A172 (cell line): ENCODE measurements at regions not wholly inside any gene's neighbourhood (a gene's known extent, or its start where the extent isn't known, plus 50 kb on each side); places are given as distances from the start of the nearest gene placed in this dataset.

Experiments used
- DNase-seq: peaks from one replicate; pipeline ENCODE4 v3.0.0-alpha.2; 2015; ENCODE audit warnings: low spot score

DNA sequence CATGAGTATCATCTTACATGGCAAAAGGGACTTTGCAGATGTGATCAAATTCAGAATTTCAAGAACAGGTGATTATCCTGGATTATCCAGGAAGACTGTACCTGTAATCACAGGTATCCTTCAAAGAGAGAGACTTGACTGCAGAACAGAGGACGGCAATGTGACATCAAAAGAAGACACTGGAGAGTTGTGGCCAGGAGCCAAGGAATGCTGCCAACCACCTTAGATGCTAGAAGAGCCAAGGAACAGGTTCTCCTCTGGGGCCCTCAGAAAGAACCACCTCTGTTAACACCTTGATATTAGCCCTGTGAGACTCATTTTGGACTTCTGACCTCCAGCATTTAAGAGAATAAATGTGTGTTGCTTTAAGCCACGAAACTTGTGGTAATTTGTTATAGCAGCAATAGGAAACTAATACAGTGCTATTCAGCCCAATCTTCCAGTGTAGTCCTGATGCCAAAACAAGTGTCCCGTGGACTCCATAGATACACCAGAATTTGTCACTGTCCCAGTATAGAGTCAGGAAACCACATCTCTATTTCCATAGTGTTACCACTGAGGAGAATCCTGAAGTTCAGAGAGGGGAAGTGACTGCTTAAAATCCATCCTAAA is 330.6 kb upstream of the TLE3 start:
- DNase-seq = no peak

DNA sequence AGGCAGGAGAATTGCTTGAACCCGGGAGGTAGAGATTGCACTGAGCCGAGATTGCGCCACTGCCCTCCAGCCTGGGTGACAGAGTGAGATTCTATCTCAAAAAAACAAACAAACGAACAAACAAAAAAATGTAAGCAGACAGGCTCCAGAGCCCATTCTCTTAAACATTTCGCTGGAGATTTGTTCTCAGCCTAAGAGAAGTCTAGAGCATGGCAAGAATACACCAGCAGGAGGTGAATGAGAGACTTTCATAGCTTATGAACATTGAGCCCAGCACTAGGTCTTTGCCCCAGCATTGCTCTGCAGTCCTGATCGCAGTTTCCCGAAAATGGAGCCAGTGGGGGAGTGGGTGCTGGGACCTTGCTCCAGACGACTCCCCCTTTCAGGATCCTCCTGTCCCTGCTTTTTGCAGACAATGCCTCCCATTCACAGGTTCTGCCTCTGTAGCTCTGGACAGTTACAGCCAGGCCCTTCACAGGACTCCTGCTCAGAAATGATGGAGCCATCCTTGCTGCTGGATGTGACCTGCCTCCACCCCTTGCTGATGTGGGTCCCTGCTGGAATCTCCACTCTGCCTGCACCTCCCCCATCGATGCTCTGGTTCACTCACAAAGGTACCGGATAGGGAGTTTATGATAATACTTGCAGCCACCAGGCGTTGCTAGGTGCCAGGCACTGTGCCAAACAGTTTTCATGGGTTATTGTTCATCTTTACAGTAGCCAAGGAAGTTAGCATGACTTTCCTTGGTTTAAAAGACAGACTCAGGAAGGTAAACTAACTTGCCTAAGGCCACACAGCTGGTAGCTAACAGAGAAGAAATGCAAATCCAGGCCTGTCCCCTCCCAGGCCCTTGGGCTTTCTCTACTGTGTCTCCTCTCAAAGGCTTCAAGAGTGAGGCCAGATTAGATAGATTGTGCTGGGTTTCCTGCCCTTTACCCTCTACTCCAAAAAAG is 329.7 kb upstream of the TLE3 start:
- DNase-seq = no peak

DNA sequence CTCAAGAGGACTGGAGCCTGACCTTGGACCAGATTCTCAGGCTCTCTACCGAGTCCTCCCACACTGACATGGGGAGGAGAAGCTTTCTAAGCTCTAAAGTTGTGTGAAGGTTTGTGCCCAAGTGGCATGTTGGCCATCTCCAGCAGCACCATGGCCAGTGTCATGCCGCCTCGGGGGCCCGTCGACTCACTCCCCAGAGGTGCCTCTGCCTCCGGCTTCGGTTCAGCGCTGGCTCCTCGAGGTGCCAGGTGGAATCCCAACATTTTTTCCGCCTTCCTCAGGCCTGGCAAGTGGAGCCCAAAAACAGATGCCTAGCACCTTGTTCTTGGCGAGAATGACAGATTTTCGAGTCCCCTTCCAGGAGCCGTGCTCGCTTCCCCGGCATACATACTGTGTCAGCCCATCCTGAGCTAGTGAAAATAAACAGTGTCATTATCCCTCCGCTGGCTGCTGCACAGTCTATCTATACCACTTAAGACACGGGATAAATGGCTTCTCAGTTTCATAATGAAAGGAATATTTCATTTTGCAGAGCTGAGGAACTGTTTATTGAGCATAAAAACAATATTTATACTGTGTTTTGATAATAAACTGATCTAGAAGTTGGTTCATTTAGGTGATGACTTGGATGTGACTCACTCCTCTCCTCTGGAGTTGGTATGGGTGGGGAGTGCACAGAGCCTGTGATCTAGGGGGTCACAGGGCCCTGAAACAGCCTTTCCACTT is 328.5 kb upstream of the TLE3 start:
- DNase-seq = peak; percentile 28

DNA sequence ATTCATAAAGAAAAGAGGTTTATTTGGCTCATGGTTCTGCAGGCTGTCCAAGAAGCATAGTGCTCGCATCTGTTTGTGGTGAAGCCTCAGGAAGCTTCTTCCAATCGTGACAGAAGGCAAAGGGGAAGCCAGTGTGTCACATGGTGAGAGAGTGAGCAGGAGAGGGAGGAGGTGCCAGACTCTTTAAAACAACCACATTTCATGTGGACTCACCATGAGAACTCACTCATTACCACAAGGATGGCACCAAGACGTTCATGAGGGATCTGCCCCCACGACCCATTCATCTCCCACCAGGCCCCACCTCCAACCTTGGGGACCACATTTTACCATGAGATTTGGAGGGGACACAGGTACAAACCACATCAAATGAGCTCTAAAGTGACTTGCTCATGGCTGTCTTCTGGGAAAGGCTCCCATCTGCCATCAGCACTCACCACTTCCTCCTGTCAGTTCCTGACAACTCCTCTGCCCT is 327.3 kb upstream of the TLE3 start:
- DNase-seq = no peak

DNA sequence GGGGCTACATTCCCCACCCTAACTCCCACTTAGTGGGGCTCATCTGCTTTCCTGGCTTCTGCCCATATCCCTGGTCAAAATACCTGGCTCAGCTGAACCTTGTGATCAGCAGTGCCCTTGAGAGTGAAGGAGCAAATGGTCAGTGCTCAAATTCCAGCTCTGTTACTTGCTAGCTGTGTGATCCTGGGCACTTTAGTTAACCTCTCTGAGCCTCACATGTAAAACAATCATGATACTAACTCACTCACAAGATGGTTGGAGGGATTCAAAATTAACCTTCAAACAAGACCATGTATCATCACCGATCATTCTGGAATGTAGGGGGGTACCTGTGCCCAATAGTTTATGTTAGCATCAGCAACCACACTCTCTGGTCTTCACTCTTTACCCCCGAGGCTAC is 325.6 kb upstream of the TLE3 start:
- no peak for DNase-seq

DNA sequence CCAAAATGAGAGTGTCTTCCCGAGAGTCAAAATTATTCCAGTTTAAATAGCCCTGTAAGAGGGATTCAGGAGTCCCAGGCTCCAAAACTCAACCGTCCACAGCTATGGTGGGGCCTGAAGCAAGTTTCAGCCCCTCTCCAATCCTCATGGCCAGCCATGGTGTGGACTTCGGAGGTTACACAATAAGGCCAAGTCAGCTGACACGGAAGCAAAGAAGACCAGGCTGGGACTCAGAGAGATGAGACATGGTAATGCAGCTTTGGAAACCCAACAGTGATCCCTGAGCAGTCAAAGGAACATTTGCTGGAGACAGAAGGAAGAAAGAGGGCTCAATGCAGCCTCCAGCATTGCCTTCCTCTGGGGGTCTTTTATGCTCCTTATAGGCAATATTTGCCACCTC is 324.6 kb upstream of the TLE3 start:
- no peak for DNase-seq

DNA sequence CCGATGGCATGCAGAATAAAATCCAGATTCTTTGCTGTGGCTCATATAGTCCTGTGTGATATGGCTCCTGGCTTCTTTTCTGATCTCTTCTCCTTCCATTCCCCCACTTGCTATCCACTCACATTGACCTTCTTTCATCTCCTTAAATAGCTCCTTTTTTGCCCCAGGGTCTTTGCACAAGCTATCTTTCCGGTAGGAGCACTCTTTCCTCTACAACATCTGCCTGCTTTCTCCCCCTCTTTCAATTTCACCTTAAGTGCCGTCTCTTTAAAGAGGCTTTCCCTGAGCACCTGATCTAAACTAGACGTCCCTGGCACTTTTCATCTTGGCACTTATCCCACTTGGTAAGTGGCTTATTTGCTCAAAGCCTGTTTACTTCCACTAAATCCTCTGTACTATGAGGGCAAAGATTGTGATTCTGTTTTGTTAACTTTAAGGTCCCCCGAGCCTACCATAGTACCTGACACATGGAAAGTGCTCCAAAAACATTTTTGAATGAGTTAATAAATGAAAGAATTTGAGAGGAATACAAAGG is 323.3 kb upstream of the TLE3 start:
- no peak for DNase-seq

DNA sequence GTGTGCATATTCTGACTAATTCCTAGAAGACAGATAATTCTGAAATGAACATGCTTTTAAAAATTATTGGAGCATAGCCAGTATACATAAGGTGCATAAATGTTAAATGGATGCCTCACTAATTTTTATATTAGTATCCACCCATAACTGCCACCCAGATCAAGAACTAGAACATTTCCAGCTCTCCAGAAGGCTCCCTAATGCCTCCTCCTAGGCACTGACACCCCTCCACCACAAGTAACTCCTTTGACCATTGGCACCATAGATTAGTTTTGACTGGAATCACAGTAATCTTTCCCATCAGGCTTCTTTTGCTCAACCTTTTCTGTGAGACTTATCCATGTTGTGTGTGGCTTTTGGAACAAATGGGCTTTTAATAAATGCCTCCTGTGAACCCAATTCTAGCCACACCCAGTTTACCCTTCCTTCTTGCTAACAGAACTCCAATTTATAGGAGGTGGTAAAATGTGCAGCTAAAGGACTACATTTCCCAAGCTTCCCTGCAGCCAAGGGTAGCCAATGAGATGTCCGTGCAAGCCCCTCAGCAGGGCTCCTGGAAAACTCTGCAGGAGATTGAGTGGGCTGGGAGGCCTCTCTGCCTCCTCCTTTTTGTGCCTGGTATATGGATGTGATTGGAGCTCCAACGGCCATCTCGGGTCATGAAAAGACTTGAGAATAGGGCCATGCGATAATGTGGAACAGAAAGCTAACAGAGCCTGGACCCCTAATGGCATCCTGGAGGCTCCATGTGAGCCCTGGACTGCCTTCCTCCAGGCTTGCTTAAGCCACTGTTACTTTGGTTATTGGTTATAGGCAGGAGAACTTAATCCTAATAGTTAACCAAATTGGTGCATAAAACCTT is 322.6 kb upstream of the TLE3 start:
- DNase-seq = no peak

DNA sequence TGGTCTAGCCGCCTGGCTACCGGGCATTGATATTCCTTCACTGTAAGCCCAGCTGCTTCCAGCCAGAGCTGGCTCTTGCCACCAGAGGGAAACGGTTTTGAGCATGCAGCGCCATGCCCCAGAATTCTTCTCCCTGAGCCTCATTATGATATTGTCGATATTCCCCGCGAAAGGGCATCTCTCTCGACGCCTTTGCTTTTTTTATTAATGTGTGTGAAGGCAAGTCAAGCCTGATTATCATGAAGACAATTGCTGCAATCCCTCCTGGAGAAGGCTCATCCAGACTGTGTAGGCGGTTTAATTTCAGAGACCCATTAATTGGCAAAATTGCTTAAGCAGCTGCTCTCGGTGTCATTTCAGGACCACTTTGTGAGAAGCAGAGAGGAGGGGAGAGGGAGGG is 321.2 kb upstream of the TLE3 start:
- no peak for DNase-seq

DNA sequence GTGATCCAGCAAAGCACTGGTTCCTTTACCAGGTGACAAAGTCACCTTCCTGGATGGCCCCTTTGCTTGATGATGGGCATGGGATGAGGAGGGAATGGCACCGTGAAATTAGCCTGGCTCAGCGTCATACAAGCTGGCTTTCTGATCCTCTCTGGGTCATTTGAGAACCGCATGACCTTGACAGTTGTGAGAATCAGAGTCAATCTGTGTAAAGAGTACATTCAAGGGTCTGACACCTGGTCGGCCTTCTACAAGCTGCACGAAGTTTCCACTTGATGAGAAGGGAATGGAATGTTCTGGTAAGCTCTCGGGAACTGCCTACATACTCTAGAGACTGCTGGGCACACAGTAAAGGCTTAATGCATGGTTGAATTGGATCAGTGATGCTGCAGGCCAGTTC is 319.8 kb upstream of the TLE3 start:
- no peak for DNase-seq

DNA sequence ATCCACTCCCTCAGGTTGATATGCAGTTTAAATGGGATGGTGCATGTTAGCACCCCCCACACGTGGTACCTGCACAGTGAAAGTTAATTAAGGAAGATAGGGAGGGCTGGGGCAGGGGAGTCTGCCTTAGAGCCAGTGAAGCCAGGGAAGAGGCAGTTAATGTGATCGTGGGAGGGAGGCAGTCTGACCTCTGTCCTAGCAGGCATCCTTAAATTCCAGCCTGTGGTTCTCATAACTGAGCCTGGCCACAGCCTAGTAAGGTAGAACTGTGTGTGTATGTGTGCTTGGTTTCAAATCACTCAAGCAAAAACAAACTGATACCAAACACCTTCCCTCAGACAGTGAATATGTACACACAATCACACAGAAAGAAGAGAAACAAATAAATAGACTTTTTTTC is 319.1 kb upstream of the TLE3 start:
- no peak for DNase-seq

DNA sequence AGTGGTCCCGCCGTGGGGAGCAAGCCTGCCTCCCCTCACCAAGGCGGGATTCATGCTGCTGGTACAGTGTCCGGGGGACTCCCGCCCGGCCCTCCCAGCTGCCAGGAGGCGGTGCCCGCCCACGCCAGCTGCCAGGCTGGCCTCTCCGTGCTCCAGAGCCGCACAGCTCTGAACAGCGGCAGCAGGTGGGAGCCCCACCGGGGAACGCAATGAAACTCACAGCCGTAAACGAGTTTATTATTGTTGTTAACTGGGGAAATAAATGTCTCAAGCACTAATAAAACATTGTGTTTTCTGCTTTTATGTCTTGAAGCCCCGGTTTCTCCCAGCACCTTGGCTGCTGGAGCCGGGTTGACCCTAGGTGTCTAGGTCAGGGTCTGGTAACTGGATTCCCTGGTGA is 317.7 kb upstream of the TLE3 start:
- no peak for DNase-seq

DNA sequence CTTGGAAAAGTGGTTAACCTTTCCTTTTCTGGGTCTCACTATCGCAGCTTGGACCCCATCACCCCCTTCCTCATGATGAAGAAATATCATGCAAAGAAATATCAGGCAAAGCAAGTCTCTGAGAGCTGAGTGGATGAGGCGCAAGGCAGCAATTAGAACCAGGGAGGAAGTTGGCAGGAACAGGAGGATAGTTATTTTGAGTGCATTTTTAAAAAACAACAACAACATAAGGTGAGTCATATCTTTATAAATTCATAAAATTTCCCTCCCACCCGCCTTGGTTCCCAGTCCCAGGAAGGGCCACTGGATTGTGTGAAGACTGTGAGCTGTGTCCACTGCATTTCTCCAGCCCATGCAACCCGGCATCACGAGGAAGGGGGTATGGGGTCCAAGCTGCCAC is 316.9 kb upstream of the TLE3 start:
- no peak for DNase-seq

DNA sequence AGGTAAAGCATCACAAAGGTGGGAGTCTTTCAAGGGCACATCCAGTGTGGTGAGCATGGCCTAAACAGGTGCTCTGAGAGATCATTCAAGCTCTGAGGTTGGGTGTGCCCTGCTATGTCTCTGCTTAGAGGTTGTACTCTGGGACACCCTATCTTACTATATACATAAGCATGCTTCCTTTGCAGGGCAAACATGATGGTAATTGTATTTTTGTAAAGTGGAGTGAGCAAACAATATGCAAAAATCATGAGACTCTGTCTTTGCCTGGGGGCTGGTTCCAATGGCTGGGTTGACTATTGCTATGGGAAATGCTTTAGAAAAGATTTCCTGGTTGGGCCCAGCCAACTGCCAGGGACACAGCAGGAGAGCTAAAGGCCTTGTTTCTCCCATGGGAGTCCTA is 315.1 kb upstream of the TLE3 start:
- DNase-seq = no peak

DNA sequence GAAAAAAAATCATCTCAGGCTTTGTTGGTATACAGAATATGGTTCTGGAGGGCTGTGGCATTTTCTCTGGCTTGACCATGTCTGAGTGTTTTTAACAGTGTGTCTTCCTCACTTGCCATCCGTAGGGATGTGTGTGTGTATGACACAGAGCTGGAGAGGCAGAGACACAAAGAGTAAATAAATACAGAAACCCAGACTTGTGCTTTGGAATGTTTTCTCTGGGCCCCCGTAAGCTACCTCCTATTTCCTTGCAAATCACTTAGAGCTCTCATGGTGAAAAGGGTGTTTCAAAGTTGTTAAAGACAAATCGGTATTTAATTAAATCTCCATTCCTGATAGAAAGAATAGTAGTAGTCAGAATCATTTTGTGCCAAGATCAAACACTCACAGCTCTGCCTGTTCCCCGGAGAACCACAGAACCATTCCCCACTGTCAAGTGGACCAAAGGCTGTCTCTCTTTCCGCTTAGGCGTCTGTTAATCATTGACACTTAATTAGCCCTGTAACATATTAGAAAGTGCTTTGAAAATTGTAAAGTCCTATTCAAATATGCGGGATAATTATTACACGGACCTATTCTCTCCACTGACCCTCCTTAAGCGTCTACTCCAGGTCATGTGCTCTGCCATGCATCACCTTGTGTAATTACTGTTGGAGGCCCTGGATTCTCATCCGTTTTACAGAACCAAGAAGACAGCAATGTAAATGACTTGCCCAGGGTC is 313.6 kb upstream of the TLE3 start:
- no peak for DNase-seq

DNA sequence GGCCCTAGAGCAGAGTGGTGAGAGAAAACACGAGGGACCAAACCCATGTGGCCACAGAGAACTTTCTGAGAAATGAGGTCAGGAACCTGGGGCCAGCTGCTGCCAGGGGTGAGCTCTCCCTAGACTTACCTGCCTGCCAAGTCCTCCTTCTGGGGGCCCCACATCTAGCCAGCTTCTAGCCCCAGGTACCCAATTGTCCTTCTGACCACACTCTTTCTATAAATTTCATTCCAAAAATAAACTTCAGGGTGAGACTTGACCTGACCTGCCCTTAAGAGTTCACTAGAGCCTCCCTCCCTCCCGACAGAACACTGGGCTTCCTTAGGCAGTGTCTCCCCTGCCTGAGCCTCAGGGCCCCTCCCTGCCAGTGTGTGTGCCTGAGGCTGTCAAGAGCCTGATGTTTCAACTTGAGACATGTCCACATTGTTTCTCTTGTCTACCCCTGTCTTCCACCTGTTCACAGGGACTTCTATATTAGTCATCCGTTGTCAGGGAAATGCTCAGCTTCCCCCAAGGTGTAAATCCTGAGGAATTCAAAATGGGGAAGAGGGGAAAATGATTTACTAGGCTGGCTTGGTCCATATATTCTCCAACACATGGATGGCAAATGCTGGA is 312.8 kb upstream of the TLE3 start:
- DNase-seq = no peak

DNA sequence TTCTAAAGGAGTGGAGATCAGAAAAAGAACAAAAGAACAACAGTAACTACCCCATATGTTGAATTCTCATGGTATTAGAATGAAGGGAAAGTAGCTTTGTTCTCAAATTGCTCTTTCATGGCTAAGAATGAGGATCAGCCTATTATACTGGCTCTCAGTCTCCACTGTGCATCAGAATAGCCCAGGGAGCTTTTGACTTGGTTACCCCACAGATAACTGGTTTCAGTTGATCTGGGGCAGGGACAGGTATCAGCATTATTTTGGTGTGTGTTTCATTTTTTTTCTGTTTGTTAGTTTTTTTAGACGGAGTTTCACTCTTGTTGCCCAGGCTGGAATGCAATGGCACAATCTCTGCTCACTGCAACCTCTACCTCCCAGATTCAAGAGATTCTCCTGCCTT is 311.7 kb upstream of the TLE3 start:
- no peak for DNase-seq

DNA sequence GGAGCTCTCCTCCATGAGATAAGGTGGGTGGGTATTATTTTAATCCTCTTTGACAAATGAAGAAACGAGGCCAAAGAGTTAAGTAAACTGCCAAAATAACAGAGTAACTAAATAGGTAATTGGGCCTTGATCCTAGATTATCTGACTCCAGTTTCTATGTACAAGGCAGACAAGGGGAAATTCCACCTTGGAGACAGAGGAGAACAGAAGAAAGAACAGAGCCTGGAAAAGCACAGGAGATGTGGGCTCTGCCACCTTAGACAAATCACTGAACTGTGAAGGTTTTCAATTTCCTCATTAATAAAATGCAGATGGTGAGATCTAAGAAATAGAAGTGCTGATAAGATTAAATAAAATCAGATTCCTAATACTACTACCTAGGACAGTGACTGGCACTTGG is 310.2 kb upstream of the TLE3 start:
- no peak for DNase-seq

DNA sequence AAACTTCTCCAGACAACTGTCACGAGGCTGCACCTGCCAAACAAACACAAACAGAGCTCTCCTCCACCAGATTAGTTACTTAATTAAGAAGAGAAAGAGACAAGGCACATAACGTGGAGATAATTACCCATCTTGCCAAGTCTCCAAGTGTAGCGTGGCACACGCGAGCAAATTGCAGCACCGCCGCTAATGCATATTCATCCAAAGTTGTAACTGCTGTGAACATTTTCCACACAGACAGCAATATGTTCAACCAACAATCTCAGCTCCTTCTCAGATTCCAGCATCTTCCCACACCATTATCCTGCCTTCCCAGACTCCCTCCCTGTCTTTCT is 309.6 kb upstream of the TLE3 start:
- no peak for DNase-seq

DNA sequence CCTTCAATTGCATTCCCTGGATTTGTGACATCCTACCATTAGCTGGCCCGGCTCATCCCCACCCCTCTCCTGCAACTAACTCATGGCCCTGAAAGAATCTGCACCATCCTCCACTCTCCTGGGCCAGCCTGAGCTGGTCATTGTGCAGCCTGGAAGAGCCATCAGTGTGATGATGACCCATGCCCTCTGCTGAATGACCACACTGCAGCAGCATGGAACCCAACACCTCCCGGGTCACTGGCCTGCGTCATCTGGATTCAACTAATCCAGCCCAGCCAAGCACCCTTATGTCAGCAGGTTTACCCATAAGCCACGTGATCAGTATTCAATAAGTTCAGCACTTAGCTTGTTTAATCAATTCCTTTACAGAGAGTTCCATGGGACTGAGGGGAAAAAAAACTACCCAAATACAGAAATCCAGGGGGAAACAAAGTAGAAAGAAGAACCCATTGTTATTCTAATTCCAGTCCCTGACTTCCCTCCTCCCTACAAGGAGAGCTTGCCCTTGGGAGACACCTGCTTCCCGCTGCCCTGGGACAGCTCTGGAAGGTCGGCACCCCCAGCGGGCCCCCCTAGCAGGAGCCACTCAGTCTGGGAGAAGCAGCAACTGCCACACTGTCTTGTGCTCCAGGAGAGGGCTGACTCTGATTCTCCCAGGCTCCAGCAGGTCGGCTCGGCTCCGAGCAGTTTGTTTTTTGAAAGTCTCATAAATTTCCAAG is 309.1 kb upstream of the TLE3 start:
- no peak for DNase-seq
